ENCODE measurements at regions not wholly inside any gene's neighbourhood (a gene's known extent, or its start where the extent isn't known, plus 50 kb on each side); places are given as distances from the start of the nearest gene placed in this dataset.

DNA sequence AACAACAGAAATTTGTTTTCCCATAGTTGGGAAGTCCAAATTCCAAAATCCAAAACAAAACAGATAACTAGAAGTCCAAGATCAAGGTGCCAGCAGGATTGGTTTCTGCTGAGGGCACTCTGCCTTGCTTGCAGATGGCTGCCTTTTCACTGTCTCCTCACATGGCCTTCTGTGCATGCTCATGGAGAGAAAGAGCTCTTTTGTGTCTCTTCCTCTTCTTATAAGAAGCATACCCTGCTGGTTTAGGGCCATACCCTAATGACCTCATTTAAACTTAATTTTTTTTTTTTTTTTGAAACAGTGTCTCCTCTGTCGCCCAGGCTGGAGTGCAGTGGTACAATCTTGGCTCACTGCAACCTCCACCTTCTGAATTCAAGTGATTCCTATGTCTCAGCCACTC is 1974.1 kb upstream of the PCDH20 start:
- no peak for TF ChIP-seq NFE2L2 (IDR thresholded peaks at IDR 0.05; ENCODE audit: low read depth, low read length)
- no peak for TF ChIP-seq BHLHE40 (IDR thresholded peaks at IDR 0.05; ENCODE audit: low read depth, low read length)
- no peak for TF ChIP-seq POLR2A (IDR thresholded peaks at IDR 0.05; ENCODE audit: low read depth, low read length)
- no peak for TF ChIP-seq MAZ (IDR thresholded peaks at IDR 0.05; ENCODE audit: borderline replicate concordance, low read depth, low read length)
- no peak for TF ChIP-seq RAD21 (IDR thresholded peaks at IDR 0.05; ENCODE audit: low read length)
- TF ChIP-seq, protein P1, sequence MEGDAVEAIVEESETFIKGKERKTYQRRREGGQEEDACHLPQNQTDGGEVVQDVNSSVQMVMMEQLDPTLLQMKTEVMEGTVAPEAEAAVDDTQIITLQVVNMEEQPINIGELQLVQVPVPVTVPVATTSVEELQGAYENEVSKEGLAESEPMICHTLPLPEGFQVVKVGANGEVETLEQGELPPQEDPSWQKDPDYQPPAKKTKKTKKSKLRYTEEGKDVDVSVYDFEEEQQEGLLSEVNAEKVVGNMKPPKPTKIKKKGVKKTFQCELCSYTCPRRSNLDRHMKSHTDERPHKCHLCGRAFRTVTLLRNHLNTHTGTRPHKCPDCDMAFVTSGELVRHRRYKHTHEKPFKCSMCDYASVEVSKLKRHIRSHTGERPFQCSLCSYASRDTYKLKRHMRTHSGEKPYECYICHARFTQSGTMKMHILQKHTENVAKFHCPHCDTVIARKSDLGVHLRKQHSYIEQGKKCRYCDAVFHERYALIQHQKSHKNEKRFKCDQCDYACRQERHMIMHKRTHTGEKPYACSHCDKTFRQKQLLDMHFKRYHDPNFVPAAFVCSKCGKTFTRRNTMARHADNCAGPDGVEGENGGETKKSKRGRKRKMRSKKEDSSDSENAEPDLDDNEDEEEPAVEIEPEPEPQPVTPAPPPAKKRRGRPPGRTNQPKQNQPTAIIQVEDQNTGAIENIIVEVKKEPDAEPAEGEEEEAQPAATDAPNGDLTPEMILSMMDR (conservative IDR thresholded peaks at IDR 0.05; ENCODE audit: low read depth, low read length) = no peak
- no peak for TF ChIP-seq CEBPB (IDR thresholded peaks at IDR 0.05; ENCODE audit: low read depth, low read length)
